Coronary artery (tissue), 2 donors: ENCODE measurements at regions not wholly inside any gene's neighbourhood (a gene's known extent, or its start where the extent isn't known, plus 50 kb on each side); places are given as distances from the start of the nearest gene placed in this dataset.

ENCODE experiments used
- DNase-seq: peaks from one replicate; pipeline ENCODE4 v3.0.0-alpha.2; 2017; ENCODE audit warnings: low spot score
- H3K27ac ChIP-seq, 2 donors: fragments of 200-600 bp; sonication (generic); one replicate each; pipeline ENCODE4 v1.5.1; 2016 to 2019
- H3K4me3 ChIP-seq: fragments of 200-600 bp; sonication (generic); 2 replicates; pipeline ENCODE4 v1.5.1; 2016; ENCODE audit warnings: mild to moderate bottlenecking, moderate library complexity
- TF ChIP-seq, protein P1 (sequence below): fragments of 200-600 bp; sonication (generic); IDR thresholded peaks from one replicate; pipeline ENCODE4 v1.5.1; 2019; ENCODE audit warnings: antibody characterized with exemption

DNA sequence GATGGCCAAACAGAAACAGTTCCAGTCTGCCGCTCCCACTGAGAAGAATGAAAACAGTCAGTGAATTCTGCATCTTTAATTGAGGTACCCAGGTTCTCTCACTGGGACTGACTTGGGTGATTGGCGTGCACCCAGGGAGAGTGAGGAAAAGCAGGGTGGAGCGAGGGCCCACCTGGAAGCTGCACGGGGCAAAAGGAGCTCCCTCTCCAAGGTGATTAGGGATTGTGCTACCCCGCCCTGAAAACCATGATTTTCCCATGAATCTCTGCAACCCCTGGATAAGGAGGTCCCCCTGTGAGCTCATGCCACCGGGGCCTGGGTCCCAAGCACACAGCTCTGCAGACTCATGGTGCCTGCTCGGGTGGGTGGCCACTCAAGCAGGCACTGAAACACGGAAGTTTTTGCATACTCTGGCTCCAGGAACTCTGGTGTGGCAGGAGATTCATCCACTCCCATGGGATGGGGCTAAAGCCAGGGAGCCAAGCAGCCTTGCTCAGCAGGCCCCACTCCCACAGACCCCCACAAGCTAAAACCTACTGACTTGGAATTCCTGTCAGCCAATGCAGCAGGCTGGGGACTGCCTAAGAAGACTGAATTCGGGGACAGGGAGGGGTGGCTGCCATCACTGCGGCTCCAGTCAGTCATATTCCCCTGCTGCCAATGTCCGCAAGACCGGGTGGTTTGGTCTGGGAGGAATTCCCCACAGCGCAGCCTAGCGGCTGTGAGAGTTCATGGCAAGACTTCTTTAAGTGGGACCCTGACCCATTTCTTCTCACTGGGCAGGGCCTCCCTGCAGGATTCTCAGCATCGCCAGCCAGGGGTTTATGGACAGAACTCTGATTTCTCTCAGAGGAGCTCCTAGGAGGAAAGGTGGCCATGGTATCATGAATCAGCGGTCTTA, 652.2 kb upstream of the RGMB start:
- Histone ChIP-seq H3K4me3 (no peak overlapping the region), H3K27ac (no peak overlapping the region)
- TF ChIP-seq, protein P1, sequence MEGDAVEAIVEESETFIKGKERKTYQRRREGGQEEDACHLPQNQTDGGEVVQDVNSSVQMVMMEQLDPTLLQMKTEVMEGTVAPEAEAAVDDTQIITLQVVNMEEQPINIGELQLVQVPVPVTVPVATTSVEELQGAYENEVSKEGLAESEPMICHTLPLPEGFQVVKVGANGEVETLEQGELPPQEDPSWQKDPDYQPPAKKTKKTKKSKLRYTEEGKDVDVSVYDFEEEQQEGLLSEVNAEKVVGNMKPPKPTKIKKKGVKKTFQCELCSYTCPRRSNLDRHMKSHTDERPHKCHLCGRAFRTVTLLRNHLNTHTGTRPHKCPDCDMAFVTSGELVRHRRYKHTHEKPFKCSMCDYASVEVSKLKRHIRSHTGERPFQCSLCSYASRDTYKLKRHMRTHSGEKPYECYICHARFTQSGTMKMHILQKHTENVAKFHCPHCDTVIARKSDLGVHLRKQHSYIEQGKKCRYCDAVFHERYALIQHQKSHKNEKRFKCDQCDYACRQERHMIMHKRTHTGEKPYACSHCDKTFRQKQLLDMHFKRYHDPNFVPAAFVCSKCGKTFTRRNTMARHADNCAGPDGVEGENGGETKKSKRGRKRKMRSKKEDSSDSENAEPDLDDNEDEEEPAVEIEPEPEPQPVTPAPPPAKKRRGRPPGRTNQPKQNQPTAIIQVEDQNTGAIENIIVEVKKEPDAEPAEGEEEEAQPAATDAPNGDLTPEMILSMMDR: no peak
- DNase-seq: no peak

DNA sequence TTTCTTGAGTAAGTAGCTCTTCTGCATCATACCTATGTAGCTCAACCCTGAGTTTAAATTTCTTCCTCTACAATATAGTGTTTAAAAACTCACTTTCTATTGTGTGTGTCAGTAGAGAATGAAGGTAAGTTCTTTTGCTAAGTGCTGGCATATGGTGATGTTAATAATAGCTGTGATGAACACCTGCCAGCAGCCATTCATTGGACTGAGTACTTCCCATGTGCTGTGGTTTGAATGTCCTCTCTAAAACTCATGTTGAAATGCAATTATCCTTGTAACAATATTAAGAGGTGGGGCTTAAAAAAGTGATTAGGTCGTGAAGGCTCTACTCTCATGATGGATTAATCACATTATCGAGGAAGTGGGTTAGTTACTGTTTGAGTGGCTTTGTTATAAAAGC, 645.2 kb upstream of the RGMB start:
- DNase-seq: no peak
- TF ChIP-seq, protein P1: no peak
- no peak overlapping the region for H3K27ac ChIP-seq
- H3K4me3 ChIP-seq: no peak overlapping the region

DNA sequence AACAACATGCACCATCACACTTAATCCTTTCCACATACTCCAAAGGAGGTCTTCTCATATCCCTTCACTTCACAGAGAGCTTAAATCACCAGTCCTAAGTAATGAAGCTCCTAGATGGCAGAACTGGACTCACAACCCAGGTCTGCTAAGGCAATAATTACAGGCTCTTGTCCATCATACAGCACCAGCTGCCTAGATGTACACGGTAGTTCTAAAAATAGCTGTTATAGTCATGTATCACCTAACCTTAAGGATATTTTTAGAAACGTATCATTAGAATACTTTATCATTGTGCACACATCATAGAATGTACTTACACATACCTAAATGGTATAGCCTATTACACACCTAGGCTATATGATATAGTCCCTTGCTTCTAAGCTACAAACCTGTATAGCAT, 644.6 kb upstream of the RGMB start:
- DNase-seq: no peak
- Histone ChIP-seq H3K4me3 (no peak overlapping the region), H3K27ac (no peak overlapping the region)
- TF ChIP-seq, protein P1: no peak

DNA sequence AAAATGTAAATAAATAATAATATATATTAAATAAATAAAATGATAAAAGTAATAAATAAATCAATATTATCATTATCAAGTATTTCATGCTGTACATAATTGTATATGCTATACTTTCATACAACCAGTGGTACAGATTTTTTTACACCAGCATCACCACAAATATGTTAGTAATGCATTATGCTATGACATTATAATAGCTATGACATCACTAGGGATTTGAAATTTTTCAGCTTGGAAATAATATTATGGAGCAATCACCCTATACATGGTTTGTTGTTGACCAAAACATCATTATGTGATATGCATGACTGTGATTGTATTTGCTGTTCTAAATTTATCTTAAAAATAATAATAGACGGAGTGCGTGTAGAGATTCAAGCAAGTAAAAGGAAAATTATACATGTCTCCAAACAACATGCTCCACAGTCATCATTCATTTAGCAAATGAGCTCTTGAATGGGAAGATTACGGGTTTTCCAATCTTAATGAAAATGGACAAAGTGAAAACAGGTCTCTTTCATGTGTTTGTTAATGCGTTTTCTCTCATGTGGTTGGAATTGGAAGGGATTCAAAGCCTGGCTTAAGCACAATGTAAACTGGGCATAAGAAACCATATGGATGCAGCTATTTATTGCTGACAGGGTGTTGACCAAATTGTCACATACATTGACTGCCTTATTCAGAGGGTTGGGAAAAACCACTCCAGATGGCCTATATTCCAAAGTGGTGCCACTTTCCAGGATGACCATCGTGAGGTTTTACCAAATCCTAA, 643.0 kb upstream of the RGMB start:
- no peak overlapping the region for H3K4me3 ChIP-seq
- TF ChIP-seq, protein P1: no peak
- no peak overlapping the region for H3K27ac ChIP-seq
- no peak for DNase-seq

DNA sequence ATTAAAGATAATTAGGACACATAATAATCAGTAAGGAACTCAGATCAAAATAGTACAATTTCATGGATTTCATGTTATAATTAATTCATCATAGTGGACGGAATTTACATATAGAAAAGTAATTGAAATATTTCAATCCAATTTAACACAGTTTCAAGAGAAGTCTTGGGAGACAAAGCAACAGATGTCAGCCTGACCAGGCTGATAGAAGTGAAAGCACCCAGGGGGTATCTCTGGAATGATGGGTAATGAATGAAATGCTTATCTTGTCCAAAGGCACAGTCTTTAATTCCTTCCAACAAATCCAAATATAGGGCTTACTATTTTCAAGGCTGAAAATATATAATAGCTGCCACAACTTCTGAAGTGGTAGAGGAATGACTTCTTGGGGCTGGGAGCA, 629.3 kb upstream of the RGMB start:
- no peak overlapping the region for H3K27ac ChIP-seq
- no peak overlapping the region for H3K4me3 ChIP-seq
- DNase-seq: no peak
- TF ChIP-seq, protein P1: no peak

DNA sequence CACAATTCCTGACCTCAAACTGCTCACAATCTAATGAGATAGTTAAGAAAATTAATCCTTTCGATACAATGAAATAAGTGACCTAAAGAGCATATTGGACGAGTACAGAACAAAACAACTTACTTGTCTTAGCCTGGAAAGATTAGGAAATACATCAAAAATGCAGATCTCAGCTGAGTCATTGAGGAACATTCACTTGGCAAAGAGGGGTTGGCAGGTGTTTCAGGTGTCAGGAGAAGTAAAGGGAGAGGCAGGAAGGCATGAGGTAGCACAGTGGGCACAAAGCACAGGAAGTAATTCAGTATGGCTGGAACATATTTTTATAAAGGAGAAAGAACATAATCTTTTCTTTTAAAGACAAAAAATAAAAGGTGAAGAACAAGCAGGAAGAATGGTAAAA, 628.8 kb upstream of the RGMB start:
- Histone ChIP-seq H3K27ac (no peak overlapping the region), H3K4me3 (no peak overlapping the region)
- TF ChIP-seq, protein P1: no peak
- DNase-seq: no peak
